HCT116 (cell line): ENCODE measurements at regions not wholly inside any gene's neighbourhood (a gene's known extent, or its start where the extent isn't known, plus 50 kb on each side); places are given as distances from the start of the nearest gene placed in this dataset.
A peak's percentile ranks its signal among the peaks of the same experiment; 100 is the strongest.
"Not testable (repeated sequence)": the region's sequence is repeated elsewhere in the genome, so short reads cannot be mapped to it uniquely, and the experiment has no call there.

ENCODE experiments used
- ATAC-seq: fragments of 200-7000 bp; cut with Tn5 transposase; 2 replicates; pipeline ENCODE4 v1.9.1; 2020; ENCODE audit warnings: mild to moderate bottlenecking, moderate library complexity
- BruUV-seq: library from RNA; stranded (reverse); fragments of 400-500 nt; replicated peaks from 2 replicates; lab custom pipeline; 2021; lab: Mats Ljungman, UMichigan
- CTCF ChIA-PET: fragments of 300-600 bp; sonication (Branson Sonifier 250); formaldehyde crosslinking; loops from one replicate; lab custom pipeline; 2021; ENCODE audit warnings: antibody characterized with exemption; lab: Charles Lee
- POLR2A ChIA-PET: fragments of 300-600, 350-600 bp; sonication (Branson Sonifier 250); formaldehyde crosslinking; loops from one replicate; lab custom pipeline; 2021; ENCODE audit warnings: antibody characterized with exemption; lab: Charles Lee
- RAD21 ChIA-PET, 2 experiments: fragments of 300-600 bp; sonication (Branson Sonifier 250); formaldehyde crosslinking; loops; one replicate each; lab custom pipeline; 2023; ENCODE audit warnings: low total read pairs in 2 of 2; ENCODE audit not compliant: uncharacterized antibody in 2 of 2, unreplicated experiment in 2 of 2, low non-redundant PET in 1 of 2; lab: Charles Lee
- DNase-seq: peaks from one replicate; pipeline ENCODE4 v3.0.0-alpha.2; 2010; ENCODE audit warnings: low read depth, low spot score
- H2AFZ ChIP-seq: fragments of 200-600 bp; shearing (Covaris generic), sonication (generic); 2 replicates; pipeline ENCODE4 v1.6.1; 2017; ENCODE audit warnings: low read depth, mixed run types, mixed read lengths, antibody characterized with exemption, low read length; ENCODE audit not compliant: poor library complexity, severe bottlenecking
- H3K27ac ChIP-seq: 2 replicates; pipeline ENCODE4 v1.5.1; 2012; ENCODE audit warnings: low read depth, low read length
- H3K27me3 ChIP-seq: fragments of 200-600 bp; sonication (generic); 2 replicates; pipeline ENCODE4 v1.6.1; 2016; ENCODE audit warnings: mixed run types, low read length, mixed read lengths; ENCODE audit not compliant: insufficient read depth
- H3K36me3 ChIP-seq, 2 experiments: fragments of 200-500 bp in 1 of 2; fragments of 200-600 bp in 1 of 2; sonication (Bioruptor generic) in 1 of 2; sonication (generic) in 1 of 2; 2 replicates each; pipeline versions ENCODE4 v1.5.1 to v1.6.1; 2014 to 2016; ENCODE audit warnings: low read length in 2 of 2, inconsistent platforms in 1 of 2, mixed read lengths in 1 of 2, mixed run types in 1 of 2; ENCODE audit not compliant: insufficient read depth in 2 of 2, control insufficient read depth in 1 of 2
- H3K4me1 ChIP-seq, 2 experiments: fragments of 200-600 bp in 1 of 2; sonication (generic) in 1 of 2; 2 replicates each; pipeline versions ENCODE4 v1.5.1 to v1.6.1; 2012 to 2017; ENCODE audit warnings: low read length in 2 of 2, inconsistent platforms in 1 of 2, mild to moderate bottlenecking in 1 of 2, mixed read lengths in 1 of 2, mixed run types in 1 of 2, moderate library complexity in 1 of 2; ENCODE audit not compliant: insufficient read depth in 2 of 2, control insufficient read depth in 1 of 2
- H3K4me2 ChIP-seq: fragments of 200-600 bp; sonication (generic); 2 replicates; pipeline ENCODE4 v1.6.1; 2017; ENCODE audit warnings: mixed run types, low read length, mixed read lengths
- H3K4me3 ChIP-seq, 2 experiments: fragments of 200-600 bp in 1 of 2; sonication (generic) in 1 of 2; replicated peaks in 1 of 2; 2 replicates each; pipeline ENCODE4 v1.5.1; 2011 to 2016; ENCODE audit warnings: low read length in 2 of 2, control low read depth in 1 of 2, low read depth in 1 of 2, mild to moderate bottlenecking in 1 of 2, mixed read lengths in 1 of 2, mixed run types in 1 of 2
- H3K79me2 ChIP-seq: fragments of 200-600 bp; sonication (generic); 2 replicates; pipeline ENCODE4 v1.6.1; 2017; ENCODE audit warnings: mild to moderate bottlenecking, mixed run types, low read length, moderate library complexity, mixed read lengths; ENCODE audit not compliant: insufficient read depth
- H3K9ac ChIP-seq: fragments of 200-600 bp; sonication (generic); 2 replicates; pipeline ENCODE4 v1.6.1; 2016; ENCODE audit warnings: low read length, mixed read lengths
- H3K9me2 ChIP-seq: fragments of 200-600 bp; sonication (generic), shearing (Covaris generic); 2 replicates; pipeline ENCODE4 v1.6.1; 2017; ENCODE audit warnings: mixed run types, mild to moderate bottlenecking, moderate library complexity; ENCODE audit not compliant: insufficient read depth
- H3K9me3 ChIP-seq, 2 experiments: fragments of 200-500 bp in 1 of 2; fragments of 200-600 bp in 1 of 2; sonication (Bioruptor generic) in 1 of 2; sonication (generic) in 1 of 2; 2 replicates each; pipeline ENCODE4 v1.6.1; 2014 to 2017; ENCODE audit warnings: low read length in 2 of 2, mixed read lengths in 2 of 2, inconsistent platforms in 1 of 2, low read depth in 1 of 2, mild to moderate bottlenecking in 1 of 2, mixed run types in 1 of 2, moderate library complexity in 1 of 2; ENCODE audit not compliant: control insufficient read depth in 1 of 2, insufficient read depth in 1 of 2
- H4K20me1 ChIP-seq: fragments of 200-600 bp; sonication (generic), shearing (Covaris generic); 2 replicates; pipeline ENCODE4 v1.6.1; 2017; ENCODE audit warnings: mixed run types, mild to moderate bottlenecking, moderate library complexity; ENCODE audit not compliant: insufficient read depth
- CBX3 ChIP-seq: IDR thresholded peaks from 2 replicates; pipeline ENCODE4 v1.6.1; 2012; ENCODE audit warnings: low read depth
- CEBPB ChIP-seq: IDR thresholded peaks from 2 replicates; pipeline ENCODE4 v1.6.1; 2012; ENCODE audit warnings: low read depth
- EGR1 ChIP-seq: IDR thresholded peaks from 2 replicates; pipeline ENCODE4 v1.6.1; 2012; ENCODE audit warnings: low read depth
- ELF1 ChIP-seq: IDR thresholded peaks from 2 replicates; pipeline ENCODE4 v1.6.1; 2012; ENCODE audit warnings: low read depth, borderline replicate concordance
- EZH2 ChIP-seq: fragments of 200-600 bp; sonication (generic); IDR thresholded peaks from 2 replicates; pipeline ENCODE4 v1.6.1; 2017; ENCODE audit warnings: antibody characterized with exemption, mixed run types
- EZH2phosphoT487 ChIP-seq: fragments of 200-600 bp; IDR thresholded peaks from 2 replicates; pipeline ENCODE4 v1.6.1; 2018; ENCODE audit warnings: antibody characterized with exemption, borderline replicate concordance
- FOSL1 ChIP-seq: IDR thresholded peaks from 2 replicates; pipeline ENCODE4 v1.6.1; 2012; ENCODE audit warnings: low read depth
- POLR2A ChIP-seq: IDR thresholded peaks from 2 replicates; pipeline ENCODE4 v1.7.0; 2011; ENCODE audit warnings: borderline replicate concordance; ENCODE audit not compliant: insufficient read depth, insufficient read length; ENCODE audit errors: extremely low read depth
- POLR2AphosphoS5 ChIP-seq: IDR thresholded peaks from 2 replicates; pipeline ENCODE4 v1.6.1; 2011; ENCODE audit warnings: mild to moderate bottlenecking, low read depth, low read length, moderate library complexity
- SP1 ChIP-seq: IDR thresholded peaks from 2 replicates; pipeline ENCODE4 v1.6.1; 2012; ENCODE audit warnings: low read depth
- TCF7L2 ChIP-seq: IDR thresholded peaks from 2 replicates; pipeline ENCODE4 v1.7.0; 2011; ENCODE audit warnings: borderline replicate concordance, inconsistent platforms; ENCODE audit not compliant: insufficient read depth, insufficient read length; ENCODE audit errors: extremely low read depth
- ZFX ChIP-seq: fragments of 450-650 bp; IDR thresholded peaks from 2 replicates; pipeline ENCODE4 v1.6.1; 2017
- ZNF274 ChIP-seq: fragments of 200-500 bp; sonication (Bioruptor generic); IDR thresholded peaks from 2 replicates; pipeline ENCODE4 v1.6.1; 2014; ENCODE audit warnings: mild to moderate bottlenecking, low read depth, low read length, inconsistent platforms
- intact Hi-C: fragments of 100-400 bp; cut with micrococcal nuclease; formaldehyde crosslinking; loops from 2 replicates; pipeline ENCODE4 v1.10.0; 2022
- TF ChIP-seq, protein P1 (sequence below): IDR thresholded peaks from 2 replicates; pipeline ENCODE4 v1.6.1; 2012
- TF ChIP-seq, protein P2 (sequence below): IDR thresholded peaks from 2 replicates; pipeline ENCODE4 v1.6.1; 2011; ENCODE audit warnings: mild to moderate bottlenecking, low read length, moderate library complexity; ENCODE audit not compliant: insufficient replicate concordance; ENCODE audit errors: extremely low read depth
- TF ChIP-seq, protein P3 (sequence below): IDR thresholded peaks from 2 replicates; pipeline ENCODE4 v1.6.1; 2012; ENCODE audit warnings: low read depth

DNA sequence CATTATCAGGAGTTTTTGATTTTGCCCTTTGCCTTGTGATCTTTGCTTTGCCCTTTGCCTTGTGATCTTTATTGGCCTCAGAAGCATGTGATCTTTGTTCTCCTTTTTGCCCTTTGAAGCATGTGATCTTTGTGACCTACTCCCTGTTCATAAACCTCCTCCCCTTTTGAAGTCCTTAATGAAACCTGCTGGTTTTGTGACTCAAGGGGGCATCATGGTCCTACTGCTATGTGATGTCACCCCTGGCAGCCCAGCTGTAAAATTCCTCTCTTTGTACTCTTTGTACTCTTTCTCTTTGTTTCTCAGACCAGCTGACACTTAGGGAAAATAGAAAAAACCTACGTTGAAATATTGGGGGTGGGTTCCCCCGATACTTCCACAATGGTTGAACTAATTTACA lies 356.1 kb upstream of the NRP1 start:
- H3K9me2 ChIP-seq, H3K79me2 ChIP-seq, H3K36me3 ChIP-seq, H3K4me1 ChIP-seq, H4K20me1 ChIP-seq, H3K9ac ChIP-seq, POLR2A ChIA-PET, ATAC-seq, DNase-seq, H3K4me3 ChIP-seq, H3K27ac ChIP-seq, H3K27me3 ChIP-seq, RAD21 ChIA-PET, CTCF ChIA-PET: not testable (repeated sequence)
- TF ChIP-seq TCF7L2: peak; percentile 37
- 0 out of 2 replicates have a peak, but pooled peaks have one; percentile 9 for TF ChIP-seq FOSL1
- TF ChIP-seq, all 23 proteins: peak for 2; not testable (repeated sequence) for 21
- intact Hi-C loops, H3K9me3 ChIP-seq, H2AFZ ChIP-seq, BruUV-seq, H3K4me2 ChIP-seq: not testable (repeated sequence)

DNA sequence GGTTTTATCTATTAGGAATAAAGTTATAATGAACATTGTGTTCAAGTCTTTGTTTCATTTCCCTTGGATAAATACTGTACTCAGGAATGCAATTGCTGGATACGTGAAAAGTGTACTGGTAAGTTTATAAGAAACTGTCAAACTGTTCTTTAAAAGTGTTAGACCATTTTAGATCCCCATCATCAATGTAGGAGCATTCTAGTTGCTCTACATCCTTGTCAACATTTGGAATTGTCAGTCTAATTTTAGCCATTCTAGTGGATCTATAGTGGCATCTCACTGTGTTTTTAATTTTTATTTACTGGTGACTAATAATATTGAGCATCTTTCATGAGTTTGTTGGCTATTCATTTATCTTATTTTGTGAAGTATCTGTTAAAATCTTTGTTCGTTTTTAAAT lies 354.0 kb upstream of the NRP1 start:
- no TSS peak for BruUV-seq
- Histone ChIP-seq H4K20me1 (no peaks in the 10 kb centered on the region), H3K79me2 (no peaks in the 10 kb centered on the region), H3K4me2 (no peak overlapping the region), H3K9me2 (no peaks in the 10 kb centered on the region), H3K9ac (no peak overlapping the region), H2AFZ (no peak overlapping the region), H3K27ac (no peak overlapping the region), H3K4me3 (no peak overlapping the region), H3K27me3 (no peaks in the 10 kb centered on the region), H3K4me1 (no peaks in the 10 kb centered on the region)
- ChIA-PET CTCF (no interaction called here), POLR2A (no interaction called here), RAD21 (no interaction called here)
- DNase-seq (no peak), ATAC-seq (no peak)
- intact Hi-C loops: no loop called here
- TF ChIP-seq TCF7L2 (no peak), ZFX (no peak), CBX3 (no peak), ELF1 (no peak), POLR2A (no peak), CEBPB (no peak), EZH2phosphoT487 (no peak), ZNF274 (no peak), EGR1 (no peak), SP1 (no peak), EZH2 (no peak), POLR2AphosphoS5 (no peak)
- TF ChIP-seq, protein P1, sequence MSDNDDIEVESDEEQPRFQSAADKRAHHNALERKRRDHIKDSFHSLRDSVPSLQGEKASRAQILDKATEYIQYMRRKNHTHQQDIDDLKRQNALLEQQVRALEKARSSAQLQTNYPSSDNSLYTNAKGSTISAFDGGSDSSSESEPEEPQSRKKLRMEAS: no peak
- TF ChIP-seq, protein P2, sequence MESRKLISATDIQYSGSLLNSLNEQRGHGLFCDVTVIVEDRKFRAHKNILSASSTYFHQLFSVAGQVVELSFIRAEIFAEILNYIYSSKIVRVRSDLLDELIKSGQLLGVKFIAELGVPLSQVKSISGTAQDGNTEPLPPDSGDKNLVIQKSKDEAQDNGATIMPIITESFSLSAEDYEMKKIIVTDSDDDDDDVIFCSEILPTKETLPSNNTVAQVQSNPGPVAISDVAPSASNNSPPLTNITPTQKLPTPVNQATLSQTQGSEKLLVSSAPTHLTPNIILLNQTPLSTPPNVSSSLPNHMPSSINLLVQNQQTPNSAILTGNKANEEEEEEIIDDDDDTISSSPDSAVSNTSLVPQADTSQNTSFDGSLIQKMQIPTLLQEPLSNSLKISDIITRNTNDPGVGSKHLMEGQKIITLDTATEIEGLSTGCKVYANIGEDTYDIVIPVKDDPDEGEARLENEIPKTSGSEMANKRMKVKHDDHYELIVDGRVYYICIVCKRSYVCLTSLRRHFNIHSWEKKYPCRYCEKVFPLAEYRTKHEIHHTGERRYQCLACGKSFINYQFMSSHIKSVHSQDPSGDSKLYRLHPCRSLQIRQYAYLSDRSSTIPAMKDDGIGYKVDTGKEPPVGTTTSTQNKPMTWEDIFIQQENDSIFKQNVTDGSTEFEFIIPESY: no peak
- TF ChIP-seq, protein P3, sequence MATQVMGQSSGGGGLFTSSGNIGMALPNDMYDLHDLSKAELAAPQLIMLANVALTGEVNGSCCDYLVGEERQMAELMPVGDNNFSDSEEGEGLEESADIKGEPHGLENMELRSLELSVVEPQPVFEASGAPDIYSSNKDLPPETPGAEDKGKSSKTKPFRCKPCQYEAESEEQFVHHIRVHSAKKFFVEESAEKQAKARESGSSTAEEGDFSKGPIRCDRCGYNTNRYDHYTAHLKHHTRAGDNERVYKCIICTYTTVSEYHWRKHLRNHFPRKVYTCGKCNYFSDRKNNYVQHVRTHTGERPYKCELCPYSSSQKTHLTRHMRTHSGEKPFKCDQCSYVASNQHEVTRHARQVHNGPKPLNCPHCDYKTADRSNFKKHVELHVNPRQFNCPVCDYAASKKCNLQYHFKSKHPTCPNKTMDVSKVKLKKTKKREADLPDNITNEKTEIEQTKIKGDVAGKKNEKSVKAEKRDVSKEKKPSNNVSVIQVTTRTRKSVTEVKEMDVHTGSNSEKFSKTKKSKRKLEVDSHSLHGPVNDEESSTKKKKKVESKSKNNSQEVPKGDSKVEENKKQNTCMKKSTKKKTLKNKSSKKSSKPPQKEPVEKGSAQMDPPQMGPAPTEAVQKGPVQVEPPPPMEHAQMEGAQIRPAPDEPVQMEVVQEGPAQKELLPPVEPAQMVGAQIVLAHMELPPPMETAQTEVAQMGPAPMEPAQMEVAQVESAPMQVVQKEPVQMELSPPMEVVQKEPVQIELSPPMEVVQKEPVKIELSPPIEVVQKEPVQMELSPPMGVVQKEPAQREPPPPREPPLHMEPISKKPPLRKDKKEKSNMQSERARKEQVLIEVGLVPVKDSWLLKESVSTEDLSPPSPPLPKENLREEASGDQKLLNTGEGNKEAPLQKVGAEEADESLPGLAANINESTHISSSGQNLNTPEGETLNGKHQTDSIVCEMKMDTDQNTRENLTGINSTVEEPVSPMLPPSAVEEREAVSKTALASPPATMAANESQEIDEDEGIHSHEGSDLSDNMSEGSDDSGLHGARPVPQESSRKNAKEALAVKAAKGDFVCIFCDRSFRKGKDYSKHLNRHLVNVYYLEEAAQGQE: no peak
- TF ChIP-seq, all 23 proteins: peak for 0
- Histone ChIP-seq H3K36me3 (no peaks in the 10 kb centered on the region), H3K9me3 (no peaks in the 10 kb centered on the region)
